DMS153 treated with DMSO at 0.1 percent for 48 hours (cell line): ENCODE measurements at regions not wholly inside any gene's neighbourhood (a gene's known extent, or its start where the extent isn't known, plus 50 kb on each side); places are given as distances from the start of the nearest gene placed in this dataset.
"Not testable (repeated sequence)": the region's sequence is repeated elsewhere in the genome, so short reads cannot be mapped to it uniquely, and the experiment has no call there.

ENCODE experiments used
- DNase-seq: peaks from one replicate; lab custom pipeline; 2025; ENCODE audit not compliant: unreplicated experiment; lab: John Stamatoyannopoulos, UW

GRCh38 chr7:96562458-96562857, 147.2 kb downstream of the SEM1 start:
- DNase-seq = no peak

- DNase-seq = no peak
These were observed 147.8 kb downstream of the SEM1 start for GRCh38 chr7:96561892-96562291.

GRCh38 chr7:96558530-96558929, 151.1 kb downstream of the SEM1 start:
- no peak for DNase-seq

- DNase-seq = no peak
These were observed 151.6 kb downstream of the SEM1 start for GRCh38 chr7:96558093-96558492.

- not testable (repeated sequence) for DNase-seq
These were observed 152.0 kb downstream of the SEM1 start for GRCh38 chr7:96557598-96557997.

GRCh38 chr7:96548664-96549063, 161.0 kb downstream of the SEM1 start:
- DNase-seq = peak; percentile 84

GRCh38 chr7:96547371-96547811, 162.3 kb downstream of the SEM1 start:
- DNase-seq = peak; percentile 94

GRCh38 chr7:96546426-96546825, 163.2 kb downstream of the SEM1 start:
- no peak for DNase-seq

- no peak for DNase-seq
These were observed 170.2 kb downstream of the SEM1 start for GRCh38 chr7:96539471-96539870.

- DNase-seq = no peak
These were observed 171.0 kb downstream of the SEM1 start for GRCh38 chr7:96538632-96539031.

- no peak for DNase-seq
These were observed 175.4 kb downstream of the SEM1 start for GRCh38 chr7:96534221-96534620.

GRCh38 chr7:96532428-96532935, 177.2 kb downstream of the SEM1 start:
- no peak for DNase-seq

GRCh38 chr7:96531331-96531730, 178.3 kb downstream of the SEM1 start:
- DNase-seq = no peak

GRCh38 chr7:96530786-96531185, 178.9 kb downstream of the SEM1 start:
- DNase-seq = no peak

GRCh38 chr7:96527133-96527827, 182.4 kb downstream of the SEM1 start:
- DNase-seq = no peak

- no peak for DNase-seq
These were observed 183.2 kb downstream of the SEM1 start for GRCh38 chr7:96526496-96526895.

- no peak for DNase-seq
These were observed 188.4 kb downstream of the SEM1 start for GRCh38 chr7:96521068-96521894.

- no peak for DNase-seq
These were observed 186.5 kb upstream of the SLC25A13 start for GRCh38 chr7:96508371-96508770.

- no peak for DNase-seq
These were observed 181.7 kb upstream of the SLC25A13 start for GRCh38 chr7:96503597-96503996.

- no peak for DNase-seq
These were observed 179.4 kb upstream of the SLC25A13 start for GRCh38 chr7:96501318-96501717.

GRCh38 chr7:96499532-96499931, 177.6 kb upstream of the SLC25A13 start:
- peak; percentile 74 for DNase-seq

GRCh38 chr7:96497567-96497966, 175.7 kb upstream of the SLC25A13 start:
- no peak for DNase-seq
